HG02588 (cell line): ENCODE measurements at regions not wholly inside any gene's neighbourhood (a gene's known extent, or its start where the extent isn't known, plus 50 kb on each side); places are given as distances from the start of the nearest gene placed in this dataset.

ENCODE experiments used
- ATAC-seq: cut with Tn5 transposase; IDR thresholded peaks from one replicate; pipeline ENCODE4 v1.9.1; 2021; ENCODE audit warnings: mild to moderate bottlenecking, moderate library complexity; ENCODE audit not compliant: unreplicated experiment

DNA sequence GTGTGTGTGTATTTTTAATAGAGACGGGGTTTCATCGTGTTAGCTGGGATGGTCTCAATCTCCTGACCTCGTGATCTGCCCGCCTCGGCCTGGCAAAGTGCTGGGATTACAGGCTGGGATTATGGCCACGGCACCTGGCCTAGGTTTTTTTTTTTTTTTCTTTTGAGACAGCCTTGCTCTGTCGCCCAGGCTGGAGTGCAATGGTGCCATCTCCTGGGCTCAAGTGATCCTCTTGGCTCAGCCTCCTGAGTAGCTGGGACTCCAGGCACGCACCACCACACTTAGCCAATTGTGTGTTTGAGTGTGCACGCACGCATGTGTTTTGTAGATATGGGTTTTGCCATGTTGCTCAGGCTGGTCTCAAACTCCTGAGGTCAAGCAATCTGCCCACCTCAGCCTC is 629.8 kb downstream of the ETV1 start:
- no peak for ATAC-seq

DNA sequence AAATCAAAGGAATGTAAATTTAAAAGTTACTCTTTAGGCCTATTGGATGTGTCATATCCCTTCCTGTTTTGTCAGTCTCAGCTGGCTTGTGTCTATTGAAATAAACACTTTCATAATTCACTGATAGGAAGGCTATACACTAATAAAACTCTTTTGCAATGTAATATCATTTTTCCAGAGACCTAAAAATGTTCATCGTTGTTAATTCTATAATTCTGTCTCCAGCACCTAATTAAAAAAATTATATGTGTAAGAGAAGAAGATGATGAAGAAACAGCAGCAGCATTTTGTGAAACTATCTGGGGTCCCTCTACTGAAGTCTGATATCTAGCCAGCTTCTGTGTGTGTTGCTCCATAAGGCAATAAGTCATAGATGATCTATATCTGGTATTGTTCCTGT is 602.7 kb downstream of the ETV1 start:
- ATAC-seq, result no peak

DNA sequence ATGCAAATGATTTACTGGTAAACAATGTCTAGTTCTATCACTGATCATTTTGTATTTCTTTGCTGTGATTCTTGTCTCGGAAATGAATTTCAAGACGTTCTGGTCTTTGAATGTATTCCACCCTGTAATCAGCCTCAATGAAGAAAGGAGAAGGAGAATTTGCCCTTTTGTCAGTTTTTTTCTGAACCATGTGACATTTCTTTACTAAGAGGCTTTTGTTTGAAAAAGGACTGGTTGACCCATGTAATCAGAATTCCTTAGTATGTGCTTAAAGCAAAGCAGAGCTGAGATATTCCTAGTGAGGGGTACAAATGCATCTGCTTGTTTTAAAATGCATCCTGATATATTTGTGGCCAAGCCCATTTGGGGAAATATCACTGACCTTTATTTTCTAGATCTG is 581.6 kb downstream of the ETV1 start:
- no peak for ATAC-seq

DNA sequence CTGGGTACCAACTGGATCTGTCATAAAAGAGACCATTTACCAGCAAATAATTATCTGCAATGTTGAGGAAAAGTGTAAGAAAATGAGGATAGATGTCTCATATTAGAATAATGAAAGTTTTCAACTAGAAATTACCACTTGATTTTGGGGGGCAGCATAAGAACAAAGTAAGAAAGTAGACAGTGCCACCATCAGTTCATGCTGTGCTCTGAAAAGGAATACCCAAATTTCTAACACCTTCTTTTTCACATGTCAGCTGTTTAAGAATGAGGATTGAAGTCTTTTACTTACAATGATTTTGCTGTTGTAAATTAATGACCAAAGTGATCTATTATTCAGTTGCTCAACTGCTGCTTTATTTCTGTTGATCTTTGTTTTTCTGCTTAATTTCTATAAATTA is 578.3 kb downstream of the ETV1 start:
- no peak for ATAC-seq

DNA sequence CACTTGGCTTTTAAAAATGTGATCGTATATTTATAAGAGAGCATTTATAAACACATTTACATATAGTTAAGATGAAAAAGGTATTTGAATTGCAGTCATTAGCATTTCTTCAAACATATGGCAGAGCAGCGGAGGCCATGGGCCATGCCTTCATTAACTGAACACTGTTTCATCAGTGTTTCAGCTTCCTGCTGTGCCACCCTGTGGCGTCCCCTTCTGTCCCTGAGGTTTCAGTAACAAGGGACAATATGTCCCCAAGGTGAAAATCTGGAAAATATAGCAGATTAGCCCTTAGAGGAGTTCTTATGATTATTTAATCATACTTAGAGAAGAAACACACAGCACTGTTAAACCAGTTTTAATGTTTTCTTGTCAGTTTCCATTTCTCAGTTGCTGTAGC is 577.8 kb downstream of the ETV1 start:
- ATAC-seq, result no peak

DNA sequence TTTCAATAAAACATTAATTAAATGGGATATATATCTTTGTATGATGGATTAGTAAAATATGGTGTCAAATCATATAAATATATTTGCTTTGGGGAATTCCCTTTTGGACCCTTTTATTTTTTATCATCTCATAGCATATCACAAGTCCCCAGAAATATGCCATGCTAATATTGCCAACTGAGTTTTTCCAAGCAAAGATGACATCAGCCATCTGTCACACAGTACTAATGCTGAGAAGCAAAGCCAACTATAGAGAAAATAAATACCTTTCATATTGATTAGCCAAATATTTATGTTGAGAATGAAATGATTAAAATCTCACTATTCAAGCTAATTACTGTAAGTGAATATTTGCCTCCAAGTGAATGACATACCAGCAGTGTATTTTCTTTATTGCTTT is 575.3 kb downstream of the ETV1 start:
- ATAC-seq, result no peak

DNA sequence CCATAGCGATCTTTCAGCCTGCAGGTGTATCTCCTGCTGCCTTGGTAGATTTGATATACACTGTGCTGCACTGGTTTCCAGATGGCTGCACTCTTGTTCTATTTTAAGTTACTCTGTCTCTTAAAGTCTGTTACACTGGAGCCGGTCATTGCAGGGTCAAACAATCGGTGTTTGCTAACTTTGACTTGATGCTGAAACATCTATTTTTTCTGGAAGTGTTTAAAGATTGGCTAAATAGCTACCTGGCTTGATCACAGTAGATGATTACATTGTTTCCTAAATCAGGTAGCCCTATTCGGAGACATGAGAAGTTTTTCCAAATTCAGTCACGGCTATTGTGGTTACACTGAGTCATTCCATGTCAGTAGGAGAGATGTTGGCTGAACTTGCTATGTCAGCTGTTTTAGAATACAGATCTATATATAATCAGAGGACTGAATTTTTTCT is 574.8 kb downstream of the ETV1 start:
- ATAC-seq, result no peak

DNA sequence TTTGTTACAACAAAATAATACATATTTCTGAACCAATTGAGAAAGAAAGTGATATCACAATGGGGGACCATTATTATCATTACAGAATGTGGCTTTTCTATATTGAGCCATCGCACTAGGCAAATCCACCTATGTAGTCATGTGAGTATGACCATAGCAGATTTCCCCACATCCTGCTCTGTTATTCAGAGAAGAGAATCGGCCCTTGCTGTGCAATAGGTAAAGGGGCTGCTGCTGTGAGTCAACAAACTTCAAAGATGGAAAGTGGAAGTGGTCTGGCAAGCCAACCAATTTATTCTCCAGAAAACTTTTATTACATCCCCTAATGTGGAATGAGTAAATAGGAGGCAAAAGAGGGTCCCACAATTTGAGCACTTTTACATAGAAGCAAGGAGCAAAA is 573.4 kb downstream of the ETV1 start:
- no peak for ATAC-seq

DNA sequence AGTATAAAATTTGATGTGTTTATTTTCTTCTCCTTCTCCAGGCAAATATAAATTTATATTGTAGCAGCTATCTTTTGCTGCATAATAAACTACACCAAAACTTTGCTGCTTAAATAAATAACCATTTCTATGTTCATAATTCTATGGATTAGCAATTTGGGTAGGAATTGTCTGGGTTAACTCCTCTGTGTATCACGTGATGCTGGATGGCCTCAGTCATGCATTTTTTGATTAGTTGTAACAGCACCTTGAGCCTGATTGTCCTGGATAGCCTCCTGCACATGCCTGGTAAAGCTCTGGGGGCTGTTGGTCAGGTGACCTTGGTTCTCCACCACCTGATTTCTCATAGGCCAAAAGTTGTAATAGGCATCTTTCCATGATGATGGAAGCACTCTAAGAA is 572.9 kb downstream of the ETV1 start:
- no peak for ATAC-seq

DNA sequence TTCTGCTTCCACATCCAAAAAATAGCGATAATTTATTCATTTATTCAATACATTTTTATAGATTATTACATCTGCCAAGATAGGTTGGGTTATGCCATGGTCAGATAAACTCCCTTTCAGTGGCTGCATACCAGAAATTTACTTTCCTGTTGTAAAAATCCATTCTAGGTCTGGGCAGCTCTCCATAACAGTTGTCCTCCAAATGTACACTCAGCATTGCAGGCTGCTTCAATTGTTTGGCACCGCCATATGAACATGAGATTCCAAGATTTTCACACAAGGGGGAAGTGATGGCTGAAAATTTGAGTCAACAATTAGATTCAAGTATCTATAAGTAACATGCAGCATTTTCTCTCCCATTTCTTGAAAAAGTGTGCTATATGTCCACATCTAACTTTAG is 568.7 kb downstream of the ETV1 start:
- no peak for ATAC-seq

DNA sequence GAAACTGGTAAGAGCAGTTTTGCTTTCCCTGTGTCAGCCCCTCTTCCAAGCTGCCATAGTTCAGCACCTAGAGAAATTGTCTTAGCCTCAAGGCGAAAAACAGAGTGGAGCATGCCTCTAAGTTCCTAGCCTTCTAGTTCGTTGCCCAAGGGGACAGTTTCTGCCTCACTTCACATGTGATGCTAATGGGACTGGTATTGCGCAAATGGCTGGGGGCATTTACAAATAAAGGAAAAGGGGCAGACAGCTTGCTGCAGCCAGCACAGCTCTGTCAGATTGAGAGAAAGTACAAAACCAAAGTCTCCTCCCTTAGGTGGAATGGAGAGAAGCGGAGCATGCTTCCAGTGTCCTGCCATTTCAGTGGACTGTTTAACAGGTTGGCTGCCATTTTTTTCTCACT is 567.7 kb downstream of the ETV1 start:
- ATAC-seq, result no peak

DNA sequence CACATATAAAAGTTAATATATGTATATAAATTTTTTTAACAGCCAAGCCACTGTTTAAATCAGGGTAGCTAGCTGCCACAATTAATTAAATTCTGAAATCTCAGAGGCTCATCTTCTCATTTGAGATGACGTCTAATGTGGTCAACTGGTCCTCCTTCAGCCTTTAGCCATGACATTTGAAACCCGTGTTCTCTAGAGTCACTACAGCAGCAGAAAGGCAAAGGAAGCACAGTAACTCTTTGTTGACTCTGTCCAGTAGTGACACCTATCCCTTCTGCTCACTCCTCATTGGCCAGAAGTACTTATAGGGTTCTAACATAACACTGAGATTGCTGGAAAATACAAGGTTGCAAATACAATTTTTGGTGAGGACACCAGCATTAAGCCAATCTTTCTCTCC is 555.5 kb downstream of the ETV1 start:
- ATAC-seq, result no peak

DNA sequence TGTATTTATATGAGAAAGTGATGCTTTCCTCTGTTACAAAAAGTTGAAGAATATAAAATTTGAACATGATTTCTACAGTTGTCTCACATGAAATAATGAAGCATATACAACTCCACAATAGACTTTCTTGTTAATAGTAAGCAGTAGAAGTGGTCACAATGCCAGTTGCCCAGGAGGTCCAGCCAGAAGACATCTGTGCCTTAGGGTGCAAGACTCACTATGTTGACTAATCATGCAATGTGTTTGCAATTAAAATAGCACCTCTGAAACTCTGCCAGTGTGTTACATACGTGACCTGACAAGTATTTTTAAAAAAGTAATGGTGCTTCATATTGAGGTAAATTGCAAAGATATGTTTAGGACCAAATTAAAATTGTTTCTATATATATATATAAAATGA is 547.2 kb downstream of the ETV1 start:
- ATAC-seq, result no peak

DNA sequence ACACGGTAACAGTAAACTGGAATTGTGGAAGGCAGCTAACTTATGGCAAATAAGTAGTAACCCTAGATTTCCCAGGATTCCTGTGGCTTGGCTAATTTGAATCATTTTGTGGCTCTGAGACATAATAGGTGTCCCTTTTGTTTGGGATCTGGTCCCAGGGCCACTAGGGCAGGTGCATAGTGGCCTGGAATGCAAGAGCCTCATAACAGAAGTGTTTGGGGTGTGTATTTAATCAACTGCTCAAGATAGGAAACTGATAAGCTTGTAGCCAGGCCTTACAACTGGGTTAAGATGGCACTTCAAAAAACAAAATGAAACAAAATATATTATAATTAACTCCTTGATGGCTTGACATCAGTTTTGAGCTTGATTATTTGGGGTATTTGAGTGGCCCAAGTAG is 541.8 kb downstream of the ETV1 start:
- ATAC-seq, result no peak

DNA sequence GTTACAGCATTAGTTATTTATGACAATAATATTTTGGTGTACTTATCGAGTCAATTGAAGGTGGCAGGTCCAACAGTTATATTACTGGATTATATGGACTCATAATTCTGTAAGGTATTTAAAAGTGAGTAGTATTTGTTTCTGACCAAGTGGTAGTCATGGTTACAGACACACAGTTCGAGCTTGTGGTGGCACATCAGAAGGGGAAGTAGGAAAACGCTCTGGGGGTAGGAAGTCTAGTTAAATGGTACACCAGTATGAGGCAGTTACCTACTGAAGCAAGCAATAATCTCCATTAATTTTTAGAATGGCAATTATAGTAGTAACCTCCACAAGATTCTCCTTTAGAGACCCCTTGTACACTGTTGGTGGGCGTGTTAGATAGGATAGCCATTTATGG is 541.2 kb downstream of the ETV1 start:
- ATAC-seq, result no peak

DNA sequence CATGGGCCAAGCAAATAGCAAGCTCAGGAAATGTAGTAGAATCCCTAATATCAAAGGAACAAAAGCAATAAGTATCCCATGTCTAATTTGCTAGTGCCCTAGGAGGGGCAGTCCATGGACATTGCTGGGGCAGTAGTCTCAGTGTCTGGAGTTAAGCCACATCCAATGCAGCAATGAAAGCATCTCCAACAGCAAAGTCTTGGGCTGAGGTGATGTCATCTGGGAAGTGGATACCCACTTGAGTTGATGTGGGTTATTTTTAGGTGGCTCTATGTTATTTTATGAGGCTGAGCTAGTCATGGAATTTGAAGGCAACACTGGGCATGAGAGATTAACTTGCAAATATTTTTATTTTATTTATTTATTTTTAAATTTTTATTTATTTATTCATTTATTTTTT is 540.0 kb downstream of the ETV1 start:
- no peak for ATAC-seq

DNA sequence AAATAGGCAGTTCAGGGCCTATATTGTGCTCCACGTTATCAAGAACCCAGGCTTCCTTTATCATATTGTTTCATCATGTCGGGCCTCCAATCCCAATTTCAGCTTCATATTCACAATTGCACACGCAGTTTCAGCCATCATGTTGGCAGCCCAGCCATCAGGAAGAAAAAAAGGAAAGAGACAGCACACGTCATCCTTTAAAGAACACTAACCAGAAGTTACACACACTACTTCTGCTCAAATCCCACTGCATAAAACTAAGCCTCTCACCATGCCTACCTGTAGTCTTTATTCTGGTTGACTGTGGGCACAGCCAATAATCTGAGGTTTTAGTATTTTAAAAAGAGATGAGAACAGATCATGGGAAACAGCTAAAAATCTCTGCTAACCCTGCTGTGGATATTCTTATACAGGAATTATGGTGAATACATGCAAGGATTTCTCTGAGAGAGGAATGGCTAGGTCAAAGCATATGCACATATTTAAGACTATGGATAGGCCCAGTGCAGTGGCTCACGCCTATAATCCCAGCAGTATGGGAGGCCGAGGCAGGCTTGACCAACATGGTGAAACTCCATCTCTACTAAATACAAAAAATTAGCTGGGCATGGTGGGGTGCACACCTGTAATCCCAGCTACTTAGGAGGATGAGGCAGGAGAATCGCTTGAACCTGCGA is 534.4 kb downstream of the ETV1 start:
- ATAC-seq, result no peak

DNA sequence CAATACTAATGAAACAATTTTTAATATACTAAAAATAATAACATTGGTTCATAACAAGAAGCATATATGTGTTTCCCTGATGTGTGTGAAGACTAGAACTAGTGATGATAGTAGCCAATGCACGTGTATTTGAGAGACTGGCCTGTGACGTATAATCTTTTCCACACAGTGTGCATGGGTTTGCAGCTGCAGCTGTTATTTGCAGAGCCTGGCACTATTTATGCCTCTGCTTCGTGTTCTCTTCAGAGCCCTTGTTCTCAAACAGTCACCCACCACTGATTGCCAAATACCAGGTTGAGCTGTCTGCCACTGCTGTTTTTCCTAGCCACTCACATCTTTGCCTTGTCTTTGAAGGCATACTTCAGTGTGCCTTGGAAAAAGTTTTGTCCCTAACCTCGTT is 531.7 kb downstream of the ETV1 start:
- ATAC-seq, result no peak

DNA sequence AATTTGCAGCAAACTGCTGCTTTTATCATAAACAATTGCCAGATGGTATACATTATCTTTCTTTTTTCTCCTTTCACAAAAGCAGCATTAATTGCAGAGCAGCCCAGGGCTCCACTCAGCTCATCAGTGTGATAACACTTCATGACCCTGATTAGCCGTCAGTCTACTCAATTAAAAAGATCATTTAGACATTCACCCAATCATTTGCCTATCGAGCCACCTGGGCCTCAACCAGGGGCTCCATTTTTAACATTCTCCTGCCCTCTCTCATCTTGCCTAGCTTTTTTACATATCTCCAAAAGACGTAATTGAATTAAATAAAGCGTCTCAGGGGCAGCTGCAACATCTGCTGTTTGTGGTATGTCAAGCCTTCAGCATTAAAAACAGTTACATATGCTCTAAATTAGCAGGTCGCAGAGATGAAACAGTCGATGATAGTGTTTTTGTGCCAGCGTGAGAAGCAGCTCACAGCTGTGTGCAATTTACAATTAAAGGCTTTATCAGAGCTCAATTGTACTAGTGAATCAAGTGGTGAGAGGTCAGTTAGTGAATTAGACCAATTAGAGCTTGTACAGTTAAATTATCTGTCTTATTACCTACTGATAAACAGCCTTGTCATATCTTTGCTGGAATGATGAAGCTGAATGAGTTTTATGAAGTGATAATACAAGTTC is 522.5 kb downstream of the ETV1 start:
- no peak for ATAC-seq

DNA sequence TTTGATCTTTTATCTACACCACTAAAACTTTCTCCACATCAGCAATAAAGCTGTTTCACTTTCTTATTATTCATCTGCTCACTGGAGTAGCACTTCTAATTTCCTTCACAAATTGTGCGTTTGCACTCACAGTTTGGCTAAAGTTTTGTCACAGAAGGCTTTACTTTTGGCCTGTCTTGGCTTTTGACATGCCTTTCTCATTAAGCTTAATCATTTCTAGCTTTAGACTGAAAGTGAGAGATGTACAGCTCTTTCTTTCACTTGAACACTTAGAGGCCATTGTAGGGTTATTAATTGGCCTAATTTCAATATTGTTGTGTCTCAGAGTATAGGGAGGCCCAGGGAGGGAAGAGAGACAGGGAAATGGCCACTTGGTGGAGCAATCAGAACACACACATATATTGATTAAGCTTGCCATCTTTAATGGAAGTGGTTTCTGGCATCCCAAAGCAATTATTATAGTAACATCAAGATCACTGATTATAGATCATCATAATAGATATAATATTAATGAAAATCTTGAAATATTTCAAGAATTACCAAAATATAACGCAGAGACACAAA is 512.5 kb downstream of the ETV1 start:
- no peak for ATAC-seq

DNA sequence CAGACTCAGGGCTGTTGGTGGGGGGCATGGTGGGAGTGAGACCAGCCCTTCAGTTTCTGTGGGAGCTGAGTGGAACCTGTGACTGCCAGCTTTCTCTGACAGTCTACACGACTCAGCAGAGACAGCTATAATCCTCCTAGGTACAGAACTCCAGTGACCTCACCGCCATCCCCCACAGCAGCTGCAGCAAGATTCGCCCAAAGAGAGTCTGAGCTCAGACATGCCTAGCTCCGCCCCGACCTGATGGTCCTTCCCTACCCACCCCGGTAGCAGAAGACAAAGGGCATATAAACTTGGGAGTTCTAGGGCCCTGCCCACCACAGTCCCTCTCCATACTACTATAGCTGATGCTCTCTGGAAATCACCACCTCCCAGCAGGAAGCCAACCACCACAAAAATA is 500.1 kb downstream of the ETV1 start:
- no peak for ATAC-seq

DNA sequence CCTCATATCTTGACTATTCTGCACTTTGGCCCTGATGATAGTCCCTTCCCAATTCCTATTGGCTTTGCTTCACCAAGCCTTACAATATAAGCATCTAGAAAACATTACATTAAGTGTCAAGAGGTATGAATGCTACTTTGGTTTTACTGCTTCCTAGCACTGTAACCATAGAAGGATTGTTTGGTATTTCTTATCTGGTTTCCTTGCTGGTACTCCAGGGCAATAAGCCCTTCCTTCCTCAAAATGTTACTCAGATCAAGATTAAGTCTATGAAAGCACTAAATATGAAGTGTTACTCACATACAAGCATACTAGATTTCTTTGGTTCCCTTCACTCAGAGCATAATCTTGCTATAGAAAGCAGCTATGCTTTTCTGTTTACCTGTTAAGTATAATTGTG is 492.5 kb downstream of the ETV1 start:
- no peak for ATAC-seq

DNA sequence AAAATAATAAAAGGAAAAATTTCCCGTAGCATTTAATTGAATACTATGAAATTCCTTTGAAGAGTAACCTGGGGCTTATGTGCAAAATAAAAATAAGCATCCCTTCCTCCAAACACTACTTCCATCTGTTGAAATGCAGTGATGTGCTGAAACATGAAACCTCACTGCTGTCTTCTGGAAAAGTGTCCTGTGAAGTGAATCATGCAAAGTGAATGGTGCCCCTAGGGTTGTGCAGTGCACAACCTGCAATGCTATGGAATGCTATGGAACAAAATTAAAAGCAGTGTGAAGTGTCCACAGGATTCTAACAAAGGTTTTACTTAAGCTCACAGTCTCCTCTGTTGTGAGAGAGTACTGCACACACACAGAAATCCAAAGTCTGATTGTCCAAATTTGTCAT is 480.9 kb downstream of the ETV1 start:
- ATAC-seq, result no peak
